NCI-H526 treated with DMSO at 0.1 percent for 48 hours (cell line): ENCODE measurements at regions not wholly inside any gene's neighbourhood (a gene's known extent, or its start where the extent isn't known, plus 50 kb on each side); places are given as distances from the start of the nearest gene placed in this dataset.
"Not testable (repeated sequence)": the region's sequence is repeated elsewhere in the genome, so short reads cannot be mapped to it uniquely, and the experiment has no call there.

Experiments used
- DNase-seq: peaks from one replicate; lab custom pipeline; 2025; lab: John Stamatoyannopoulos, UW

DNA sequence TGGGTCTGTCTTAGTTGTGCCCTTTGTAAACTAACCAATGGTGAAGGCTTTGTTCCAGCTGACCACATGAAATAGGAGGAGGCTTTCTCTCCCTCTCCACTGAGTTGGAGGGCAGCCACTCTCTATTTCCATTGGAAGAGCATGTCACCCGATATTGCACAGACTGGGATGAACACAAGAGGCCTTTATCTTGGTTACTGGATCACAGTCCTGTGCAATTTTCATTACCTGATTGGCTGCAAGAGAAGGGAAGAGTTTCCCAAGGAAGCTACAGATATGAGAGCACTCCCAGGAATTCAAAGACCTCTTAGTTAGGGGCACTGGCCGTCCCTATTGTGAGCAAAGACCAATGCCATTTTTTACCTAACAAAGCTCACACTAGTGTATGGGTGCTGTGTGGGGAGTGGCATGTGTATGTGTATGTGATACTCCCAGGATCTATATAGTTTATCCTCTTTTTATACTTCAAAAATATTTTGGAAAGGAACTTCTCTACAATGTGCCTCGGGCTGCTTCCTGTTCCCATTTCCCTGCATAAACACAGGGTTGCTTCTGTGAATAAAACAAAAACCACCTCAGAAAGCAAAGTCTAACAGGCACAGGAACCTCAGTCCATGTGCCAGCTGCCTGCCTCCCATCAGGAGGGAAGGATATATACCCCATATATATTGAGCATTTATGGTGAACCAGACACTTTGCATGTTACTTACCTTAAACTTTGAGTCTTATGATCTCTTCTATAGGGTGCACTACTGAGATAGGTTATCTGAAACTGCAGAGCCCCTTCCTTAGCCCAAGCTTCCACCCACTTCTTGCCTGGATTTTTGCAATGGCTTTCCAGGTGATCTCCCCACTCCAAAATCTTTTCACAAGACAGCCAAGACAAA, 126.5 kb downstream of the RASSF10 start:
- peak; percentile 97 for DNase-seq

- no peak for DNase-seq
Measured at GRCh38 chr11:13136272-13136596, 127.1 kb downstream of the RASSF10 start.

DNA sequence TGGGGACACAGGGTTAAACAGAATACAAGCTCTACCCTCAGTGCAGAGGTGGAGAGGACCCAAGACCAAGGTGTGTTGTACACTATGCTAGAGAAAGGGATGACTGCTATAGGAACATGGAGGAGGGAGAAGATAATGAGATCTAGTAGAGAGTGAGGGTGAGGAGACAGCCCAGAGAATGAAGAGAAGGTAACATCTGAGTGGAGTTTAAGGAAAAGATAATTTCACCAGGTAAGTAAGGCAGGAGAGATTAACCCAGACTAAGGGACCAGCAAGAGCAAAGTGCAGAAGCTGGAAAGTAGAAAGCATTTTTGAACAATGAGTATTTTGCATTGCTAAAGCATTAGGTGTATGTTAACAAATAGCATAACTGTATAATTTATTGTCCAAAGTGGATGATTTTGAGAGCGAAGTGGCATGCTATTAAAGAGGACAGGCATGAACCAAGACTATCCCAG, 128.8 kb downstream of the RASSF10 start:
- DNase-seq = no peak

DNA sequence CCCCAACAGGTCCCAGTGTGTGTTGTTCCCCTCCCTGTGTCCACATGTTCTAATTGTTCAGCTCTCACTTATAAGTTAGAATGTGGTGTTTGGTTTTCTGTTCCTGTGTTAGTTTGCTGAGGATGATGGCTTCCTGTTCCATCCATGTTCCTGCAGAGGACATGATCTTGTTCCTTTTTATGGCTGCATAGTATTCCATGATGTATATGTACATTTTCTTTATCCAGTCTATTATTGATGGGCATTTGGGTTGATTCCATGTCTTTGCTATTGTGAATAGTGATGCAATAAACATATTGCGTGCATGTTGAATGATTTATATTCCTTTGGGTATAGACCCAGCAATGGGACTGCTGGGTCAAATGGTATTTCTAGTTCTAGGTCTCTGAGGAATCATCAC, 130.0 kb downstream of the RASSF10 start:
- not testable (repeated sequence) for DNase-seq

- DNase-seq = peak; percentile 86
Measured at GRCh38 chr11:13140028-13140870, 131.1 kb downstream of the RASSF10 start.

DNA sequence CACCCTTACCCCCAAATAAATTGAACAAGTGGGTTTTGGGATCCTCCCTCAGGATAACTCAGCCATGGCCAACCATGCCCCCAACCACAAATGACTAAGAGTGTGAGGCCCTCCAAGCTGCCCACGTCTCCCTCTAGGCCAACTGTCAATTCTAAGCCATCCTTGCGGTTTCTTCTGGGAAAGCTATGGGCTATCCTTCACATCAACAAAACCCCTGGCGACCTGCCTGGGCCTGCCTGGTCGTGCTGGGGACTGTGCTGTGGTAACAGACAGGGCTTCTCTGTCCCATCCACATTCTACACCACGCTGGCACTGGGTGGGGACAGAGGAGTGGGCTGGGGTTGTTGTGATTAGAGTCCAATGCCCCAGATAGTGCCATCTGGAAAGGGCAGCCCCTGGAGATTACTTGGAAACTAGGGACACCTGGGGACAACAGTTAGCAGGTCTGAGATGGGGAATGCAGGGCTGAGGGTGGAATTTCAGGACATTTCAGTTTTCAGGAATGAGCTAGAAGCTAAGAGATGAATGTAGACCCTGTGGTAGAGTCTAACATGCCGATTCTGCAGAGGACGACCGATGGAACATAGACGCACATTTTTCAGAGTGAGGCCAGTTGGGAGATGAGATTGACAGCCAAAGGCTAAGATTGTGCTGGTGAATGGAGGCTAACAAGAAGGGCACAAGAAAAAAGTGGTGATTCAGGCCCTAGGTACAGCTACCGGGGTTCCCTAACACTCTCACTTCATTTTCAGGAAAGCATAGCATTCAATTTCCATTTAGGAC, 131.9 kb downstream of the RASSF10 start:
- no peak for DNase-seq

DNA sequence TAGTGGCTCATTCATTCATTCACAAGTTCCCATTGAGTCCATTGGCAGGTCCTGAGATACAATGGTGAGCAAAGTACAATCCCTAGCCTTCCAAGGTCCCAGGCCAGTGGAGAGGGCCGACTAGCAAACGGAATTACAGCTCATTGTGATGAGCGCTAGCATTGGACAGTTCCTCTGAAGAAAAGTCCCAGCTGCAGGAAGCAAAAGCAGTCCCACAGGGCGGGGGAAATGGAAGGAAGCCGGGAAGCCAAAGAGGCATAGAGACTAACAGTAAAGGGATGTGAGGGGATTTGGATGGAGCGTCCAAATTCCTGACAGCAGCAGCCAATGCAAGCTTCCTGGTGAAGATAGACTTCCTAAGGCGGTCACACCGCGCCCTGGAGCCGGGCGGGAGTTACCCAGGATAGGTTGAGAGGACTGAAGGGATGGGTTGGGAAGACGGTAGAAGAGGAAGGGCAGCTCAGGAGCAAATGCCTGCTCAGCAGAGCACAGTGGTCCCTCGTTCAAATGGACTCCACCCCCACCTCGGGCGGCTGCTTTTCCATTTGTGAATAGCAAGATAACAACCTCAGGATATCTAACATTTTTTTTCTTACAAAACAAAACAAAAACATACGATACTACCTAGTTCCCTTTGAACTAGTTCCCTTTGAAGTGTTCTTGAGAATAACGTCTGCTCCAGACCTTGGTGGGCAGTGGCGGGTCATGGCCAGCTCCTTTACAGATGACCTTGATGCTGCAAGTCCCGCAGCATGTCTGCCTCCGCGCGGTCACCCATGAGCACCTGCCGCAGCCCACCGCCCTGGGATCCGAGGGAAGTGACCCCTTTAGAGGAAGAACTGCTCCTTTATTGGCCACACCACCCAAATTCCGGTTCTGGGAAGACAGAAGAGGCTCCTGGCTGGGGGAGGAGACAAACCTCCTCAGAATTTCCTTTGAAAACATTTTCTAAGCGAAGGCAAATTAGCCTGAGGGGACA, 132.9 kb downstream of the RASSF10 start:
- DNase-seq = no peak

GRCh38 chr11:13143486-13144297, 133.9 kb upstream of the BMAL1 start:
- no peak for DNase-seq

GRCh38 chr11:13145461-13145860, 132.1 kb upstream of the BMAL1 start:
- no peak for DNase-seq

- no peak for DNase-seq
Measured at GRCh38 chr11:13149991-13150390, 127.6 kb upstream of the BMAL1 start.

GRCh38 chr11:13150487-13150886, 127.1 kb upstream of the BMAL1 start:
- DNase-seq = no peak

DNA sequence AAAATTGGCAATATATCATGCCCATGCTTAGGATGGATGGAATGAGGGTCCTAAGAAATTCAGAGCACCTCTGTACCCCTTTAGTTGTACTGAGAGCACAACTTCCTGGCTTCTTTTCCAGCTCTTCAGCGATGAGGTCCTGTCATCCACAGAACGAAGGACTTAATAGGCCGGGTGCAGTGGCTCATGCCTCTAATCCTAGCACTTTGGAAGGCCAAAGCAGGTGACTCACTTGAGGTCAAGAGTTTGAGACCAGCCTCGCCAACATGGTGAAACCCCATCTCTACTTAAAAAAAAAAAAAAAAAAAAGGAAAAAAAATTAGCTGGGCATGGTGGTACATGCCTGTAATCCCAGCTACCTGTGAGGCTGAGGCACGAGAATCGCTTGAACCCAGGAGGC, 125.3 kb upstream of the BMAL1 start:
- DNase-seq = no peak

DNA sequence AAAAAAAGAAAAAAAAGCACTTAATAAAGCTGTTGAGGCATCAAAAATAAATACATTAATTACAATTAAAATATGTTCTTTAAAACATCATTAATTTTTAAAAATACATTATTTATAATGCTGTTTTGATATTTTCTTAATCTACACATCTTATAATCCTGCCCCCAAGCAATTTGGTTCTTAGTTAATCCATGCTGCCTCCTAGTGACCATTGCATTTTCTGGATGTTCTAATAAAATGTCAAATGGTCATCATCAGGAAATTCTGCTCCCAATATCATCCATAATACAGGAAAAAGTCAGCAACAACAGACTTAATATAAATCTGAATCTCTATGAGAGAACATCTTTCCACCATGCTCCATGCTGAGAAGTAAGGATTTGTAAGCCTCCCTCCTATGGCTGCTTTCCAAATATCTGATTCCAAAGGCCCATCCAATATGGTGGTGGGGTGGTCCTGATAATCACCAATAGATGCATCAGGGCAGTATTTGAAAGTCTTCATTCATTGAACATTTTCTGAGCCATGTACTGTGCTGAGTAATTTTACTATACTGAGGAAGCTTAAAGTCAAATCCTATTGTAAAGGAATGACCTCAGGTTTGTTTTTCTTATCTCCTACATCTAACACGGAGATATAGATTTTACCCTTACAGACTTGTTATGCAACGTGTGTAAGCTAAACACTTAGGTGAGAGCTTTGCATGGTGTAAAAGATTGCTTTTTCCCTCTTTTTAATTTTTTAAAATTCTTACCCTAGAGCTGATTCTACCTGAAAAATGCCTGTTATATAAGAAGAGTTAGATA, 124.7 kb upstream of the BMAL1 start:
- no peak for DNase-seq

- DNase-seq = not testable (repeated sequence)
Measured at GRCh38 chr11:13154374-13154773, 123.2 kb upstream of the BMAL1 start.

GRCh38 chr11:13160346-13160745, 117.2 kb upstream of the BMAL1 start:
- DNase-seq = no peak

- DNase-seq = peak; percentile 27
Measured at GRCh38 chr11:13160806-13161205, 116.8 kb upstream of the BMAL1 start.

GRCh38 chr11:13163158-13163557, 114.4 kb upstream of the BMAL1 start:
- DNase-seq = no peak

GRCh38 chr11:13166036-13166435, 111.6 kb upstream of the BMAL1 start:
- no peak for DNase-seq

DNA sequence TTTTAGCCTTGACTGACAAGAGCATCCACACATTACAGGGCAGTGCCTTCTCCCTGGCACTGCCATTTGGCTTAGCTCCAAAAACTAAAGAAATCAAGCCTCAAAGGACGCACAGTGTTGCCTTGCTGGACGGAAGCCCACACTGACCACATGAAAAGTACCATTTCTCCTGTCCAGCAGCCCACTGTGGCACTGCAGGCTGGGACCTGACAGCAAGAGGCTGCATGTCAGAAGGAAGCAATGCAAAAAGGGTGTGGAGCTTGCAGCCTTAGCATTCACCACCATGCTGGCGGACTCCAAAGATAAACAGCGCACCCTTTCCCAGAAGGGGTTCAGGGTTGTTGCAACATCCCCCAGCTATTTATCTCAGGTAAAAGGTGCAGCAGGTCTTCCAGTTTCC, 109.3 kb upstream of the BMAL1 start:
- no peak for DNase-seq
